ENCODE measurements at regions not wholly inside any gene's neighbourhood (a gene's known extent, or its start where the extent isn't known, plus 50 kb on each side); places are given as distances from the start of the nearest gene placed in this dataset.

DNA sequence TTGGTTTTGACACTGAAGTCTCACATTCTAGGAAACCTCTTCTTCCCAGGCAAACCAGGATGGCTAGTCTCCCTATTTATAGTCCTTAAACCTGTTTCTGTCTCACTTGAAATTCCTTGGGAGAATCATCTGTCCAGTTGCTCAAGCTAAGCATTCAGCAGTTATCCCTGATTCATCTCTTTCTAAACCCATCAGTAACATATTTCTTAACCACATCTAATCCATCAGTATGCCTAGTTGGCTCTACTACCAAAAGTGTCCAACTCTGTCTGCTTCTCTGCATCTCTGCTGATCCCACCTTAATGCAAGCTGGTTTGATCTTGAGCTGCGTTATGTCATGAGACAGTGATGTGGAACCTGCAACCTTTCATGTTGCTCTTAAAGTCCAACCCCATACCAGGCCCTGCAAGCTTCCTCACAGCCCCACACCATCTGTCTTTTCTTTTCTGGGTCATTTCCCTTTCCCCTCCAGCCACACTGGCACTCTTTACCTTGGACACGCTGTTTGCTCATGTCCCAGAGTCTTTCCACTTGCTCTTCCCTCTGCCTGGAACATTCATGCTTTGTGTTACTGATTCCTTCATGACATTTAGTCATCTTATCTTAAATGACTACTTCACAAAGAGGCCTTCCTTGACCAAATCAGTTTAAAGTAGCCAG, 380.8 kb upstream of the RGS6 start:
- ChIA-PET POLR2A (interaction anchor here (0.6 to 1.0 kb wide), 3 partner anchors 16 to 693 kb away, joined by 3 to 4 read pairs (median 3); no protein-coding TSS in a partner anchor), CTCF (interaction anchor here (1.0 kb wide), 1 partner anchor 15 kb away, joined by 3 read pairs; no protein-coding TSS in a partner anchor)

DNA sequence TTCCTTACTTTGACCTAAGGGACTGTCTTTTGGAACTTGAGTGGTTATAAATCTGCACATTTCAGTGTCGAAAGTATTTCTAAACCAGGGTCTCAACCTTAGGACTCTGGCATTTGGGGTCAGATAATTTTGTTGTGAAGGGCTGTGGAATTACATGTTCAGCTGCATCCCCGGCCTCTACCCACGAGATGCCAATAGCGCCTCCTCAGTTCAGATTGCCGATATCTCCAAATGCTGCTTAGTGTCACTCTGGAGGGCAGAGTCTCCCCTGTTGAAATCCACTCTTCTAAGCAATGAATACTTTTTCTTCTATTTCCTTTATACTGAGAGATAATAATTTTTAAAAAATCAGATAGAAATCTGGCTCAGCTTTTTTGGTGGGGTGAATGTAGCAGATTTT, 379.4 kb upstream of the RGS6 start:
- H3K4me1 Mint-ChIP-seq (ENCODE audit: insufficient read depth, unreplicated experiment) = peaks cover 25% of the 10 kb centered on the region
- ChIA-PET CTCF (interaction anchor here (0.6 to 1.2 kb wide), 2 partner anchors 386 to 415 kb away, joined by 3 read pairs; no protein-coding TSS in a partner anchor), POLR2A (interaction anchor here (1.0 to 3.3 kb wide), 2 partner anchors 25 to 232 kb away, joined by 5 to 9 read pairs; partner anchors contain the start of gene SIPA1L1)
- no peaks in the 10 kb centered on the region for H3K27me3 Mint-ChIP-seq (ENCODE audit: insufficient read depth, unreplicated experiment)
- no peaks in the 10 kb centered on the region for H3K36me3 Mint-ChIP-seq (ENCODE audit: insufficient read depth, unreplicated experiment)
- H3K9me3 Mint-ChIP-seq (ENCODE audit: unreplicated experiment) = no peaks in the 10 kb centered on the region
- BruUV-seq (replicated peaks) = no TSS peak
- intact Hi-C loops (cut with micrococcal nuclease) = no loop called here
- TF ChIP-seq, protein P1, sequence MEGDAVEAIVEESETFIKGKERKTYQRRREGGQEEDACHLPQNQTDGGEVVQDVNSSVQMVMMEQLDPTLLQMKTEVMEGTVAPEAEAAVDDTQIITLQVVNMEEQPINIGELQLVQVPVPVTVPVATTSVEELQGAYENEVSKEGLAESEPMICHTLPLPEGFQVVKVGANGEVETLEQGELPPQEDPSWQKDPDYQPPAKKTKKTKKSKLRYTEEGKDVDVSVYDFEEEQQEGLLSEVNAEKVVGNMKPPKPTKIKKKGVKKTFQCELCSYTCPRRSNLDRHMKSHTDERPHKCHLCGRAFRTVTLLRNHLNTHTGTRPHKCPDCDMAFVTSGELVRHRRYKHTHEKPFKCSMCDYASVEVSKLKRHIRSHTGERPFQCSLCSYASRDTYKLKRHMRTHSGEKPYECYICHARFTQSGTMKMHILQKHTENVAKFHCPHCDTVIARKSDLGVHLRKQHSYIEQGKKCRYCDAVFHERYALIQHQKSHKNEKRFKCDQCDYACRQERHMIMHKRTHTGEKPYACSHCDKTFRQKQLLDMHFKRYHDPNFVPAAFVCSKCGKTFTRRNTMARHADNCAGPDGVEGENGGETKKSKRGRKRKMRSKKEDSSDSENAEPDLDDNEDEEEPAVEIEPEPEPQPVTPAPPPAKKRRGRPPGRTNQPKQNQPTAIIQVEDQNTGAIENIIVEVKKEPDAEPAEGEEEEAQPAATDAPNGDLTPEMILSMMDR (IDR thresholded peaks at IDR 0.05; ENCODE audit: unreplicated experiment) = no peak
- no peak for DNase-seq (ENCODE audit: unreplicated experiment)
- H3K27ac Mint-ChIP-seq (ENCODE audit: low read depth, unreplicated experiment) = no peak overlapping the region
- no peak overlapping the region for H3K4me3 Mint-ChIP-seq (ENCODE audit: unreplicated experiment)

More for the DNA sequence above, 380.8 kb upstream of the RGS6 start:
- H3K4me1 Mint-ChIP-seq (ENCODE audit: insufficient read depth, unreplicated experiment) = peaks cover 25% of the 10 kb centered on the region
- intact Hi-C loops (cut with micrococcal nuclease) = no loop called here
- no peaks in the 10 kb centered on the region for H3K36me3 Mint-ChIP-seq (ENCODE audit: insufficient read depth, unreplicated experiment)
- no peaks in the 10 kb centered on the region for H3K27me3 Mint-ChIP-seq (ENCODE audit: insufficient read depth, unreplicated experiment)
- H3K9me3 Mint-ChIP-seq (ENCODE audit: unreplicated experiment) = no peaks in the 10 kb centered on the region
- H3K27ac Mint-ChIP-seq (ENCODE audit: low read depth, unreplicated experiment) = no peak overlapping the region
- H3K4me3 Mint-ChIP-seq (ENCODE audit: unreplicated experiment) = no peak overlapping the region
- BruUV-seq (replicated peaks) = no TSS peak
- DNase-seq (ENCODE audit: unreplicated experiment) = peak; percentile 27
- TF ChIP-seq, protein P1 (IDR thresholded peaks at IDR 0.05; ENCODE audit: unreplicated experiment) = no peak

DNA sequence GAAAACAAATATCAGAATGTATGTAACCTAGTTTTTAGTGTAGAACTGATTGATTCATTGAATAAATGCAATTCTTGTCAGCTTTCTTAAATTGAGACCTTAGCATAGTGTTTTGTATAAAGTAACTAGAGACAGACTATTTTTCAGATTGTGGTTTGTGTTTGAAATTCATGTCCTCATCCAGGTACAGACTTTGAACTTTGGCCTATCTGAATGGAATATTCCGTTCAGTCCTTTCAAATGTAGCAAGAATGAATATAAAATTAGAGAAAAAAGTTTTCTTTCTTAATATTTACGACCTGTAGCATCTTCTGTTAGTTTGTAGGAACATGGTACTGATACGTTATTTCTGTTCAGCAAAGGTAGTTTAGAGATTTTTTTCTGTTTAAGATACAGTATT, 378.4 kb upstream of the RGS6 start:
- no peaks in the 10 kb centered on the region for H3K27me3 Mint-ChIP-seq (ENCODE audit: insufficient read depth, unreplicated experiment)
- peaks cover 25% of the 10 kb centered on the region for H3K4me1 Mint-ChIP-seq (ENCODE audit: insufficient read depth, unreplicated experiment)
- H3K4me3 Mint-ChIP-seq (ENCODE audit: unreplicated experiment) = no peak overlapping the region
- ChIA-PET CTCF (interaction anchor here (0.6 to 1.2 kb wide), 3 partner anchors 151 to 387 kb away, joined by 3 read pairs; no protein-coding TSS in a partner anchor), POLR2A (interaction anchor here (0.5 to 3.3 kb wide), 6 partner anchors 26 to 462 kb away, joined by 3 to 9 read pairs (median 4); partner anchors contain the start of gene SIPA1L1)
- H3K27ac Mint-ChIP-seq (ENCODE audit: low read depth, unreplicated experiment) = no peak overlapping the region
- intact Hi-C loops (cut with micrococcal nuclease) = no loop called here
- no TSS peak for BruUV-seq (replicated peaks)
- DNase-seq (ENCODE audit: unreplicated experiment) = no peak
- no peaks in the 10 kb centered on the region for H3K36me3 Mint-ChIP-seq (ENCODE audit: insufficient read depth, unreplicated experiment)
- no peaks in the 10 kb centered on the region for H3K9me3 Mint-ChIP-seq (ENCODE audit: unreplicated experiment)
- TF ChIP-seq, protein P1 (IDR thresholded peaks at IDR 0.05; ENCODE audit: unreplicated experiment) = no peak

DNA sequence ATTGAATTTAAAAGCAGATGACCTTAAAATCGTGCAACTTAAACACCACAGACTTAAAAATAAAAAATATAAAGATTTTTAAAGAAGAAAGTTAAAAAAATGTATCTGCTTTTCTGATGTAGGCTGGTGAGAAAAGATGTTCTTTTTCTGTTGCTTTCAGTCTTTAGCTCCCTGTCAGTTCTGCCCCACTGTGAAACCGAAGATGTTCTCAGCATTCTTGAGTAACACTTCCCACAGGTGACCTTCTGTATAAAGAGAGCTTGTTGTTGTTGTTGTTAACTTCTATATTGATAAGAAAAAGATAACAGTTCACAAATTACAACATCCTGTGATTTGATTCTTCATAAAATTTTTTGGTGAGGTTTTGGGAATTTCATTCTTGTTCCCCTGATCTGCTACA, 377.9 kb upstream of the RGS6 start:
- intact Hi-C loops (cut with micrococcal nuclease) = no loop called here
- Mint-ChIP-seq H3K27ac (ENCODE audit: low read depth, unreplicated experiment) (no peak overlapping the region), H3K36me3 (ENCODE audit: insufficient read depth, unreplicated experiment) (no peaks in the 10 kb centered on the region), H3K9me3 (ENCODE audit: unreplicated experiment) (no peaks in the 10 kb centered on the region), H3K27me3 (ENCODE audit: insufficient read depth, unreplicated experiment) (no peaks in the 10 kb centered on the region), H3K4me3 (ENCODE audit: unreplicated experiment) (no peak overlapping the region), H3K4me1 (ENCODE audit: insufficient read depth, unreplicated experiment) (peaks cover 25% of the 10 kb centered on the region)
- no peak for DNase-seq (ENCODE audit: unreplicated experiment)
- ChIA-PET POLR2A (interaction anchor here (0.5 to 3.3 kb wide), 11 partner anchors 8 to 462 kb away, joined by 3 to 9 read pairs (median 4); no protein-coding TSS in a partner anchor), CTCF (interaction anchor here (0.6 kb wide), 1 partner anchor 150 kb away, joined by 3 read pairs; no protein-coding TSS in a partner anchor)
- TF ChIP-seq, protein P1 (IDR thresholded peaks at IDR 0.05; ENCODE audit: unreplicated experiment) = no peak
- no TSS peak for BruUV-seq (replicated peaks)

Measured in MCF 10A (cell line).